ENCODE measurements at regions not wholly inside any gene's neighbourhood (a gene's known extent, or its start where the extent isn't known, plus 50 kb on each side); places are given as distances from the start of the nearest gene placed in this dataset.
A peak's percentile ranks its signal among the peaks of the same experiment; 100 is the strongest.
"Not testable (repeated sequence)": the region's sequence is repeated elsewhere in the genome, so short reads cannot be mapped to it uniquely, and the experiment has no call there.

DNA sequence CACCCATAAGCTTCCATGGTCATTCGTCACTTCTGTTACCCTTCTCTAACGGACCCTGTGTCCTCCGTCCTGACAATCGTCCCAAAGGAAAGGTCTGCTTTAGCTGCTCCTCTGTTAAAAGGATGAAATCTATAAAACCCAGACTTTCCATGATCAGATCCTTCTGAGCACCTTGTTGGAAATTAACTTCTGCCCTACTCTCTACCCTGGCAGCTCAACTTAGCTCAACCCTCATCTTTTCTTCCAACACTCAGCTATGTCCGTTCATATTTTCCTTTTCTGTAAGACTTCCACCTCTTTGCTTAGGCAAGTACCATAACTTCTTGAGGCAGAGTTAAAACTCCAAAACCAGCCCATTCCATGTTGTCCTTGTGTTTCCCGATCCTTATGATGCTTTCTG, 205.4 kb downstream of the SPATA31A6 start:
- no peak overlapping the region for H3K27ac ChIP-seq
- TF ChIP-seq, protein P1, sequence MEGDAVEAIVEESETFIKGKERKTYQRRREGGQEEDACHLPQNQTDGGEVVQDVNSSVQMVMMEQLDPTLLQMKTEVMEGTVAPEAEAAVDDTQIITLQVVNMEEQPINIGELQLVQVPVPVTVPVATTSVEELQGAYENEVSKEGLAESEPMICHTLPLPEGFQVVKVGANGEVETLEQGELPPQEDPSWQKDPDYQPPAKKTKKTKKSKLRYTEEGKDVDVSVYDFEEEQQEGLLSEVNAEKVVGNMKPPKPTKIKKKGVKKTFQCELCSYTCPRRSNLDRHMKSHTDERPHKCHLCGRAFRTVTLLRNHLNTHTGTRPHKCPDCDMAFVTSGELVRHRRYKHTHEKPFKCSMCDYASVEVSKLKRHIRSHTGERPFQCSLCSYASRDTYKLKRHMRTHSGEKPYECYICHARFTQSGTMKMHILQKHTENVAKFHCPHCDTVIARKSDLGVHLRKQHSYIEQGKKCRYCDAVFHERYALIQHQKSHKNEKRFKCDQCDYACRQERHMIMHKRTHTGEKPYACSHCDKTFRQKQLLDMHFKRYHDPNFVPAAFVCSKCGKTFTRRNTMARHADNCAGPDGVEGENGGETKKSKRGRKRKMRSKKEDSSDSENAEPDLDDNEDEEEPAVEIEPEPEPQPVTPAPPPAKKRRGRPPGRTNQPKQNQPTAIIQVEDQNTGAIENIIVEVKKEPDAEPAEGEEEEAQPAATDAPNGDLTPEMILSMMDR (conservative IDR thresholded peaks at IDR 0.05): no peak
- no peak for TF ChIP-seq ZFX (IDR thresholded peaks at IDR 0.05)

DNA sequence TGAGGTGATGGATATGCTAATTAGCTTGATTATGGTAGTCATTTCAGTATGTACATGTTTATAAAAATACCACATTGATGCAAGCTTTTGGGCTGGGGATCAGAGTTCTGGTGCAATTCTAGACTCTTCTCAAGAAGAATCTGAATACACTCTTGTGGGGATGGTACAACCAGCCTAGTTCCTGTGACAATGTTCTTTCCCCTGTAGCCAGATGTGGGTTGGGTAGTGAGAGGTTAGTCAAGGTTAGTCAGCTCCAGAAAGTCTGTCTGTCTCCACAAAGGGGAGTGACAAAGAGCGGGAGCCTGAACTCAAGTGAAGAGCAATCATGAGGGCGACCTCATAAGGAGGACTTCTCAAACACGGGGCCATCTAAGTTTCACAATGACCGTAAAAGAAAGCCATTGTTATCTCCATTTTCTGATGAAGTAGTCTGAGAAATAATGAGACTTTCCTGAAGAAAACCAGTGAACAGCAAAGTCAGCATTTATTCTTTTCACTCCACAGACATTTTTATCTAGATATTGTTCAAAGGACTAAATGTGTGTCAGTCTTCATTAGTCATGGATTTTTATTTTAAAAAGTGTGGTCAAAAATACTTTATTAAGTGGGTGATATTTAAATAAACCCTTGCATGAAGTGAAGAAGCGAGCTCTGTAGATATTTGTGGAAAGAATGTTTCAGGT, 209.5 kb downstream of the SPATA31A6 start:
- H3K27ac ChIP-seq: not testable (repeated sequence)

DNA sequence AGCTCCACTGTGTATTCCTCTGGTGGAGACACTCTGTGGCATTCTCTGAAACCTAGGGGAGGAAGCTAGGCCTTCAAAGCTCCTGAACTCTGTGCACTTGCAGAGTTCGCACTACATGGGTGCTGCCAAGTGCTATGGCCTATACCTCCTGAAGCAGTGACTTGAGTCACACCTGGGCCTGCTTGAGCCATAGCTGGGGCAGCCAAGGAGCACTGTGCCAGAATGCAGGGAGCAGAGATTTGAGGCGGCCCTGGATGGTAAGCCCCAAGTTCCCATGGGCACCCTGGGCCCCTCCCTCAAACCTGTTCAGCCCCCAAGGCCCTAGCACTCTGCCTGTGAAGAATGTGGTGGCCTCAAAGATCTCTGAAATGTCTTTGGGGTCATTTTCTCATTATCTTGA, 212.9 kb downstream of the SPATA31A6 start:
- H3K27ac ChIP-seq: no peak overlapping the region
- no peak for TF ChIP-seq ZFX (IDR thresholded peaks at IDR 0.05)
- TF ChIP-seq, protein P1 (conservative IDR thresholded peaks at IDR 0.05): no peak

DNA sequence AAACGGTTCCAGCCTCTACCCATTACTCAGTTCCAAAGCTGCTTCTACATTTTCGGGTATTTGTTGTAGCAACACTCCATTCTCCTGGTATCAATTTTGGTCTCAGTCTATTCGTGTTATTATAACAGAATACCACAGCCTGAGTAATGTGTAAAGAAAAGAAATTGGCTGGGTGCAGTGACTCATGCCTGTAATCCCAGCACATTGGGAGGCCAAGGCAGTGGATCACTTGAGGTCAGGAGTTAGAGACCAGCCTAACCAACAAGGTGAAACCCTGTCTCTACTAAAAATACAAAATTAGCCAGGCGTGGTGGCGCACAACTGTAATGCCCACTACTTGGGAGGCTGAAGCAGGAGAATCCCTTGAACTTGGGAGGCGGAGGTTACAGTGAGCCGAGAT, 213.9 kb downstream of the SPATA31A6 start:
- H3K27ac ChIP-seq: not testable (repeated sequence)

DNA sequence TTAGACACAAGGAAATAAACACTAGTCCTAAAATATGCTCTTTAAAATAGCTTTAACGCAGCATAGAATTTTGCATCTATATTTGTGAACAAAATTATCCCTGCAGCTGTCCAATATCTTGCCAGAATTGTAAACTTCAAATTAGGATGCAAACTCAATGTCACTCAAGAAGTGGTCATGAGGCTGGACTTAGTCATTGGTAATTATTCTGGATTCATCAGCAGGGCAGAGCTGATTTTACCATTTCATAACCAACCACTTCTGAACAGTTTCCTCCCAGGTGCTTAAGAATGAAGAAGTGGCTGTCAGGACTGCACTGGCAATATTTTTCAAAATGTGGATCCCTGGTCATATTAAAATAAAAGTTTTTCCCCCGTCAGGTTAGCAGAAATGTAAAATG, 219.5 kb downstream of the SPATA31A6 start:
- H3K27ac ChIP-seq: not testable (repeated sequence)

DNA sequence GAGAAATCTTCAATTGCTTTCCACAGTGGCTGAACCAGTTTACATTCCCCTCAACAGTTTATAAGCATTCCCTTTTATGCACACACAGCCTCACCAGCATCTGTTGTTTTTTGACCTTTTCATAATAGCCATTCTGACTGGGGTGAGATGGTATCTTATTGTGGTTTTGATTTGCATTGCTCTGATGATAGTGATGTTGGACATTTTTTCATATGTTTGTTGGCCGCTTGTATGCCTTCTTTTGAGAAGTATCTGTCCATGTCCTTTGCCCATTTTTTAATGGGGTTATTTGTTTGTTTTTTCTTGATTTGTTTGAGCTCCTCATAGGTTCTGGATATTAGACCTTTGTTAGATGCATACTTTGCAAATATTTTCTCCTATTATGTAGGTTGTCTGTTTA, 226.1 kb downstream of the SPATA31A6 start:
- H3K27ac ChIP-seq: not testable (repeated sequence)

DNA sequence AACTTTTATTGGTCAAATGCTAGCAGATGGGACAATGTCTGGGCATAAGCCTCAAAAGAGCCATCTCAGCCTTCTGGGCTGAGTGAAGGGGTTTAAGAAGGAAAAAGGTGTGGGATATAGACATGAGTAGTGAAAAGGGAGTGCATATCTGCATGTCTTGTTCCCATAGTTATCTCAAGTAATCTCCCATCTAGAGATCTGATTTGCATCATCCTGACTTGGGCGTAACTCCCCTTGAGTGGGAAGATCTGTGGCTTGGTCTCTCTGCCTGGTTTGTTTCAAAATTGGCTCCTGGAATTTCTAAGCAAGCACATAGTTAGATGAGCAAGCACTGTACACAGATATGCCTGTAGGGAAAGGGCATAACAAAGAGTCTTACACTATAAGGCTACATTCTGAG, 228.9 kb downstream of the SPATA31A6 start:
- H3K27ac ChIP-seq: not testable (repeated sequence)

DNA sequence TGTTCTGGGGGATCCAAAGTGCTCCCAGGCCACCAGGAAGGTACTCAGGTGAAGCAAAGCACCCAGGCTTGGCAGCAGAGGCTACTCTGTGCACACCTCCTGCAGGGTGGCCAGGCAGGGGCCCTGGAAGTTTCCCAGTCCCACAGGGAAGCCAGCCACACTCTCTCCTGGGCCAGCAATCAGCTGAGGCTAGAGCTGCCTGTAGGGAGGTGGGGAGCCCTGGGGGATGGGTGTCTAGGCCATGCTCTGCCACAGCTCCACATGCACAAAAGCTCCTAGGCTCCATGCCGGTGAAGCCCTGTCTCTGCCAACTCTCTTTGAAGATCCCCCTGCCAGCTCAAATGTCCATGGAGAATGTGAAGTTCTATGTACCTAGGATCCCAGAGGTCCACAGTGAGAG, 231.4 kb downstream of the SPATA31A6 start:
- H3K27ac ChIP-seq: not testable (repeated sequence)

DNA sequence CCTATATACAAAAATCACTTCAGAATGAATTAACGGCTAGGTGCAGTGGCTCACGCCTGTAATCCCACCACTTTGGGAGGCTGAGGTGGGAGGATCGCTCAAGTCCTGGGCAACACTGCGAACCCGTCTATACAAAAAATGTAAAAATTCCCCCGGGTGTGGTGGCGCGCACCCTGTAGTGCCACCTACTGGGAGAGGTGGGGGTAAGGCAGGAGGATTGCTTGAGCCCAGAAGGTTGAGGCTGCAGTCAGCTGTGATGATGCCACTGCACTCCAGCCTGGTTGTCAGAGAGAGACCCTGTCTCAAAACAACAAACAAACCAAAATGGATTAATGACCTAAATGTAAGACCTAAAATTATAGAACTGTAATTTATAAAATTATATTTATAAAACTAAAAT, 236.2 kb downstream of the SPATA31A6 start:
- TF ChIP-seq, protein P1 (conservative IDR thresholded peaks at IDR 0.05): peak; percentile 8; the same call in 1 of the 2 replicates
- not testable (repeated sequence) for H3K27ac ChIP-seq

DNA sequence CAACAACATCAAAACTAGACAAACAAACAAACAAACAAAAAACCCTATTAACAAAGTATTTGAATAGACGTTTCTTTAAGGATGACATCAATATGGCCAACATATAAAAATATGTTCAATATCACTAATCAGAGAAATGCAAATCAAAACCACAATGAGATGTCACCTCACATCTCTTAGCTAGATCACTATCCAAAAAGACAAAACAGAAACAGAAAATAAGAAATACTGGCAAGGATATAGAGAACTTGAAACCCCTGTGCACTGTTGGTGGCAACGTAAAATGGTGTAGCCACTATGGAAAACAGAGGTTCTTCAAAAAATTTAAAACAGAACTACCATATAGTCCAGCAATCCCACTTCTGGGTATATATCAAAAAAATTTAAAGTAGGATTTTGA, 236.9 kb downstream of the SPATA31A6 start:
- H3K27ac ChIP-seq: not testable (repeated sequence)

DNA sequence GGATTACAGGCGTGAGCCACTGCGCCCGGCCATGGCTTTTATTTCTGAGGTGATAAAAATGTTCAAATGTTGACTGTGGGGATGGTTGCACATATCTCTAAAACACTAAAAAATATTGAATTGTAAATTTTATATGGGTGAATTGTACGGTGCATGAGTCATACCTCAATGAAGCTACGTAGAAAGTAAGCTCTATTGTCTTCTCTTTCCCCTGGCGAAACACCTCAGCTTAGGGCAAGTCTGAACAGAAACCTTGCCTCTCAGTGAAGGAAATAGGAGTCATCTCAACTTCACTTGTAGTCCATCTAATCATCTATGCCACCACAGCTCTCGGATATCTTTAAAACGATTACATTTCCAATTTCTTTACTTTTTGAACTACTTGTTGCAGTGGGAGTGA, 238.2 kb downstream of the SPATA31A6 start:
- H3K27ac ChIP-seq: not testable (repeated sequence)

DNA sequence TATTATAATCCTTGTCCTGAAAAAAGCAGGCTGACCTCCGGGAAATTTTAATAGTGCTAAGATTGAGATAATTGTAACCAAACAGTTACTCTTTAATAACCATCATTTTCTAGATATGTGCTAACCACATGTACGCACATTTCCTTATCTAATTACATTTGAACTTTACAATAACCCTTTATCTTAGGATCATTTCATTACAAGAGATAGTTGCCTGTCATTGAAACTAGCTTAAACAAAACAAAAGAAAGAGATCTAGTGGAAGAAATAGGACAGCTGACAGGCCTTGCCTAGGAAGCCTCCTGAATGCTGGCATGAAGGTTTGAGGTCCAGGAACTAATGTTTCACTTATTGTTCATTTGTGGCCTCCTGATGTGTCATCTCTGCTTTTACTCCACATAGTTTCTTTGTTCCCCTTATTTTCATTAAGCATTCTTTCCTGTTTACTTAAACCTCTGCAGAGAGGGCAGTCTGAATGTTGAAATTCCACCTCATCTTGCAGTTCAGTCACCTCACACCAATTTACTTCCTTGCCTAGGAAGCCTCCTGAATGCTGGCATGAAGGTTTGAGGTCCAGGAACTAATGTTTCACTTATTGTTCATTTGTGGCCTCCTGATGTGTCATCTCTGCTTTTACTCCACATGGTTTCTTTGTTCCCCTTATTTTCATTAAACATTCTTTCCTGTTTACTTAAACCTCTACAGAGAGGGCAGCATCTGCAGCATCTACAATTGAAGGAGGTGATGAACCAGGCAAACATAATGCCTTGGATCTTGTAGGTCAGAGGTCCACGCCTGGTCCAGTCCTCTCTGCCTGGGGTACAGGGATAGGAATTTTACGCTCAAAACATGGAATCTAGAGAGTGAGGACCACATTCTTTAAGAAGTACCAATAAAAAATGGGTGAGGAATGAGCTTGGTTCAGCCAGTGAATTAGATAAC, 247.5 kb downstream of the SPATA31A6 start:
- not testable (repeated sequence) for H3K27ac ChIP-seq

DNA sequence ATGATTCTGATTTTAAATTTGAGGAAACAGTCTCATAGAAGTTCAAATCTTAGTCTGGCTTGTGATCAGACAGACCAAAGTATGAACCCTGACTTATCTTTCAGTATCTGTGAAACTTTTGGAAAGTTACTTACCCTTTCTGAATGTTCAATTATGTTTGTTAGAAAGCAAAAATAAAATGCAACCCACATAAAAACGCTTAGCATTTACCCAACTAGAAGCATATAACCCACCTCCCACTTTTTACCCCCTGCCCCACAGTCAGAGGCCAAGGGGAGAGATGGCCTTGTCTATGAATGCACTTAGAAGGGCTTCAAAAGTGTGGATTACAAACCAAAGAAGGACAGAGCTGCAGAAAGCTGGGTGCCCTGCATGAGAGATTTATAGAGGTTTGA, 248.2 kb downstream of the SPATA31A6 start:
- not testable (repeated sequence) for H3K27ac ChIP-seq

DNA sequence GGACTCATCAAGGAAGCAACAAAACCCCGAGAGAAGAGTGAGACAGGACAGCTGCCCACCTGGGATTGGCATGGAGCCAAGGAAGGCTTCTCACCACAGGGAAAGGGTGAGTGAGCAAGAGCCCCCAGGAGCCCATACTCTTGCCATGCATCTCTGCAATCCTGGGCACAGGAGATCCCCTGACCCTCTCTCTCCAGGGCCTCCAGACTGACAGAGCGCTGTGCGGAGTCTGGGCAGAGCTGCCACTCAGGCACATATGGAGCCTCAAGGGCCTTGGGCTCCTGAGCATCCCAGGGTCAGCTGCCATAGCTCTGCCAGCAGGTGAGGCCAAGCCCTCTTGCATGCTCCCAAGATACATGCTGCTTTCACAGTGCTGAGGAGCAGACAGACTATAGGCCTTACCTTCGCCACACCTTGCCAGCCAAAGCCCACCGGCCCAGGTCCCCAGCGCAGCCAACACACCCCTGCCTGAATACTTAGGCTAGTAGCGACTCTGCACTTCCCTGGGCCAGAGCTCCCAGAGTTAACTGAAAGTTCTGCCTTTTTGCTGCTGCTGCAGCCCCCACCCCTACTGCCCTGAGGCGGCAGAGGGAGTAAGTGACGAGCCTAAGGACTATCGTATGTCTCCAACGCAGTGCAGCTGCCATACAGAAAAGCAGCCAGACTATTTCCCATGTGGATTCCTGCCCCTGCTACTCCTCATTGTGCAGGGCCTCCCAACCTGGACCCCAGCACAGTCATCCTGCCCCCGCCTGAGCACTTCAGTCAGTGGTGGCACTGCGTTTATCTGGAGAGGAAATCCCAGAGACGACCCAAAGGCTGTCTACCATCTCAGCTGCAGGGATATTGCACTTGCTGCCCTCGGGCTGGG, 251.6 kb downstream of the SPATA31A6 start:
- H3K27ac ChIP-seq: not testable (repeated sequence)

DNA sequence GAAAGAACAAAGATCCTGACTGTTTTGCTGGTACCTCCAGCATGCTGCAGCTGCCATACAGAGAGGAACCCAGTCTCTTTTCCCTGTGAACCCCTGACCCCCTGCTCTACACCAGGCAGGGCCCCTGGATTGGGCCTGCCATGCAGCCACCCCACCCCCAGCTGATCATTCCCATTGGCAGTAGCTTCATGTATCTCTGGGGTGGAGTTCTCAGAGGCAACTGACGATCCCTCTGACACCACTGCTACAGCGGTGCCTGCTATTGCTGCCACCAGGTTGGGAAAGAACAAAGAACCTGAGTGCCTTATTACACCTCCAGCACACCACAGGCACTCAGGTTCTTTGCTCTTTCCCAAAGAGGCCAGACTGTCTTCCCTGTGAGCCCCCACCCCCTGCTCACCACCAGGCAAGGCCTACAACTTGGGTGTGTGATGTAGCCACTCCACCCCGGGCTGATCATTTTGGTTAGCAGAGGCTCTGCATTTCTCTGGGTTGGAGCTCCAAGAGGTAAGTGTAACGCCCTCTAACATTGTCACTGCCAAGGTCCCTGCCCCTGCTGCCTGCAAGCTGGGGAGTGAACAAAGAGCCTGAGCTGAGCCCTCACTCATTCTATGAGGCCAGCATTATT, 252.4 kb downstream of the SPATA31A6 start:
- H3K27ac ChIP-seq: not testable (repeated sequence)

DNA sequence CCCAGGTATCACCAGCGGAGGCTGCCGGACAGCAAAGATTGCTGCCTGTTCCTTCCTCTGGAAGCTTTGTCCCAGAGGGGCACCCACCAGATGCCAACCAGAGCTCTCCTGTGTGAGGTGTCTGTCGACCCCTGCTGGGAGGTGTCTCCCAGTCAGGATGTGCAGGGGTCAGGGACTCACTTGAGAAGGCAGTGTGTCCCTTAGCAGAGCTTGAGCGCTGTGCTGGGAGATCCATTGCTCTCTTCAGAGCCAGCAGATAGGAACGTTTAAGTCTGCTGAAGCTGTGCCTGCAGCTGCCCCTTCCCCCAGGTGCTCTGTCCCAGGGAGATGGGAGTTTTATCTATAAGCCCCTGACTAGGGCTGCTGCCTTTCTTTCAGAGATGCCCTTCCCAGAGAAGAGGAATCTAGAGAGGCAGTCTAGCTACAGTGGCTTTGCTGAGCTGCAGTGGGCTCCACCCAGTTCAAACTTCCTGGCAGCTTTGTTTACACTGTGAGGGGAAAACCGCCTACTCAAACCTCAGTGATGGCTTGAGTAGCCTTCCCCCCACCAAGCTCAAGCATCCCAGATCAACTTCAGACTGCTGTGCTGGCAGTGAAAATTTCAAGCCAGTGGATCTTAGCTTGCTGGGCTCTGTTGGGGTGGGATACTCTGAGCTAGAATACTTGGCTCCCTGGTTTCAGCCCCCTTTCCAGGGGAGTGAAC, 253.7 kb downstream of the SPATA31A6 start:
- H3K27ac ChIP-seq: not testable (repeated sequence)
